HEK293 (cell line): ENCODE measurements at regions not wholly inside any gene's neighbourhood (a gene's known extent, or its start where the extent isn't known, plus 50 kb on each side); places are given as distances from the start of the nearest gene placed in this dataset.

Experiments used
- CTCF ChIA-PET: fragments of 350-600 bp; formaldehyde crosslinking; extraction: SDS; loops from one replicate; lab custom pipeline; 2021; ENCODE audit warnings: antibody characterized with exemption; lab: Yijun Ruan, JAX
- POLR2A ChIA-PET: fragments of 300-600 bp; formaldehyde crosslinking; extraction: SDS; loops from one replicate; lab custom pipeline; 2020; ENCODE audit warnings: antibody characterized with exemption, inconsistent platforms; lab: Yijun Ruan, JAX
- H3K27ac ChIP-seq: fragments of 200-500 bp; sonication (Bioruptor generic); 2 replicates; pipeline ENCODE4 v1.5.1; 2014; ENCODE audit warnings: low read depth, low read length, control low read depth, inconsistent platforms; ENCODE audit errors: extremely low read depth
- H3K36me3 ChIP-seq, 2 experiments: fragments of 200-500 bp in 1 of 2; sonication (Bioruptor generic) in 1 of 2; 1 replicate in 1 of 2; 2 replicates in 1 of 2; pipeline ENCODE4 v1.5.1; 2014 to 2017; ENCODE audit warnings: inconsistent platforms in 2 of 2, low read length in 2 of 2; ENCODE audit not compliant: control insufficient read depth in 2 of 2, insufficient read depth in 1 of 2
- H3K4me1 ChIP-seq: fragments of 200-500 bp; sonication (Bioruptor generic); 2 replicates; pipeline ENCODE4 v1.5.1; 2014; ENCODE audit warnings: mild to moderate bottlenecking, low read length, inconsistent platforms; ENCODE audit not compliant: control insufficient read depth, insufficient read depth
- H3K4me3 ChIP-seq: 2 replicates; pipeline ENCODE4 v1.5.1; 2011; ENCODE audit warnings: low read depth, mild to moderate bottlenecking, control low read depth, low read length, moderate library complexity
- H3K9me3 ChIP-seq: fragments of 200-500 bp; sonication (Bioruptor generic); 2 replicates; pipeline ENCODE4 v1.5.1; 2014; ENCODE audit warnings: low read depth, low read length, inconsistent platforms; ENCODE audit not compliant: control insufficient read depth, insufficient read depth
- EGR2 ChIP-seq: fragments of 450-650 bp; formaldehyde crosslinking; IDR thresholded peaks from 2 replicates; pipeline ENCODE4 v1.5.1; 2016; ENCODE audit warnings: low read depth, missing biosample characterization, missing genetic modification characterization
- GLI4 ChIP-seq: fragments of 450-650 bp; formaldehyde crosslinking; IDR thresholded peaks from 2 replicates; pipeline ENCODE4 v1.5.1; 2016; ENCODE audit warnings: missing biosample characterization, missing genetic modification characterization
- HOXA7 ChIP-seq: sonication (generic); formaldehyde crosslinking; IDR thresholded peaks from 2 replicates; pipeline ENCODE4 v1.8.1; 2022; ENCODE audit warnings: missing genetic modification reagents, borderline replicate concordance
- KLF9 ChIP-seq: fragments of 450-650 bp; formaldehyde crosslinking; IDR thresholded peaks from 2 replicates; pipeline ENCODE4 v1.5.1; 2016; ENCODE audit warnings: missing biosample characterization, missing genetic modification characterization, low read depth
- OVOL3 ChIP-seq: fragments of 450-650 bp; formaldehyde crosslinking; IDR thresholded peaks from 2 replicates; pipeline ENCODE4 v1.5.1; 2016; ENCODE audit warnings: missing biosample characterization, missing genetic modification characterization
- SP2 ChIP-seq: fragments of 450-650 bp; formaldehyde crosslinking; IDR thresholded peaks from 2 replicates; pipeline ENCODE4 v1.5.1; 2016; ENCODE audit warnings: missing biosample characterization, missing genetic modification characterization
- ZBTB20 ChIP-seq: fragments of 450-650 bp; formaldehyde crosslinking; IDR thresholded peaks from 2 replicates; pipeline ENCODE4 v1.5.1; 2016; ENCODE audit warnings: missing biosample characterization, missing genetic modification characterization
- ZBTB21 ChIP-seq: fragments of 450-650 bp; formaldehyde crosslinking; IDR thresholded peaks from 2 replicates; pipeline ENCODE4 v1.5.1; 2017; ENCODE audit warnings: missing biosample characterization, missing genetic modification characterization
- ZFHX2 ChIP-seq: fragments of 450-650 bp; formaldehyde crosslinking; conservative IDR thresholded peaks from 2 replicates; pipeline ENCODE4 v1.5.1; 2016; ENCODE audit warnings: missing biosample characterization, missing genetic modification characterization
- ZFP69B ChIP-seq: fragments of 450-650 bp; formaldehyde crosslinking; IDR thresholded peaks from 2 replicates; pipeline ENCODE4 v1.5.1; 2016; ENCODE audit warnings: missing biosample characterization, missing genetic modification characterization
- ZNF138 ChIP-seq: fragments of 450-650 bp; formaldehyde crosslinking; IDR thresholded peaks from 2 replicates; pipeline ENCODE4 v1.5.1; 2016; ENCODE audit warnings: missing biosample characterization, missing genetic modification characterization, borderline replicate concordance
- ZNF155 ChIP-seq: fragments of 450-650 bp; formaldehyde crosslinking; IDR thresholded peaks from 2 replicates; pipeline ENCODE4 v1.5.1; 2016; ENCODE audit warnings: missing biosample characterization, missing genetic modification characterization
- ZNF16 ChIP-seq: fragments of 450-650 bp; formaldehyde crosslinking; IDR thresholded peaks from 2 replicates; pipeline ENCODE4 v1.5.1; 2016; ENCODE audit warnings: low read depth, missing biosample characterization, missing genetic modification characterization
- ZNF202 ChIP-seq: fragments of 450-650 bp; formaldehyde crosslinking; IDR thresholded peaks from 2 replicates; pipeline ENCODE4 v1.5.1; 2016; ENCODE audit warnings: missing biosample characterization, missing genetic modification characterization, borderline replicate concordance
- ZNF416 ChIP-seq: fragments of 450-650 bp; formaldehyde crosslinking; IDR thresholded peaks from 2 replicates; pipeline ENCODE4 v1.5.1; 2016; ENCODE audit warnings: missing biosample characterization, missing genetic modification characterization
- ZNF473 ChIP-seq: fragments of 450-650 bp; formaldehyde crosslinking; IDR thresholded peaks from 2 replicates; pipeline ENCODE4 v1.5.1; 2017; ENCODE audit warnings: missing biosample characterization, missing genetic modification characterization
- ZNF501 ChIP-seq: fragments of 450-650 bp; formaldehyde crosslinking; IDR thresholded peaks from 2 replicates; pipeline ENCODE4 v1.5.1; 2016; ENCODE audit warnings: missing biosample characterization, missing genetic modification characterization
- ZNF548 ChIP-seq: fragments of 450-650 bp; formaldehyde crosslinking; IDR thresholded peaks from 2 replicates; pipeline ENCODE4 v1.5.1; 2016; ENCODE audit warnings: missing biosample characterization, missing genetic modification characterization
- ZNF585B ChIP-seq: fragments of 450-650 bp; formaldehyde crosslinking; IDR thresholded peaks from 2 replicates; pipeline ENCODE4 v1.5.1; 2016; ENCODE audit warnings: missing biosample characterization, missing genetic modification characterization
- ZNF621 ChIP-seq: fragments of 450-650 bp; formaldehyde crosslinking; IDR thresholded peaks from 2 replicates; pipeline ENCODE4 v1.5.1; 2017; ENCODE audit warnings: missing biosample characterization, missing genetic modification characterization
- ZNF701 ChIP-seq: fragments of 450-650 bp; formaldehyde crosslinking; IDR thresholded peaks from 2 replicates; pipeline ENCODE4 v1.5.1; 2016; ENCODE audit warnings: missing biosample characterization, missing genetic modification characterization
- ZNF776 ChIP-seq: fragments of 450-650 bp; formaldehyde crosslinking; IDR thresholded peaks from 2 replicates; pipeline ENCODE4 v1.5.0; 2017; ENCODE audit warnings: missing biosample characterization, missing genetic modification characterization, borderline replicate concordance
- TF ChIP-seq, protein P1 (sequence below): fragments of 450-650 bp; formaldehyde crosslinking; IDR thresholded peaks from 2 replicates; pipeline ENCODE4 v1.5.1; 2017; ENCODE audit warnings: missing biosample characterization, missing genetic modification characterization
- TF ChIP-seq, protein P2 (sequence below): sonication (generic); formaldehyde crosslinking; IDR thresholded peaks from 2 replicates; pipeline ENCODE4 v1.8.1; 2022; ENCODE audit warnings: mild to moderate bottlenecking, moderate library complexity, missing genetic modification reagents
- TF ChIP-seq, protein P3 (sequence below): fragments of 450-650 bp; IDR thresholded peaks from 2 replicates; pipeline ENCODE4 v1.5.1; 2018; ENCODE audit warnings: missing biosample characterization, missing genetic modification characterization

DNA sequence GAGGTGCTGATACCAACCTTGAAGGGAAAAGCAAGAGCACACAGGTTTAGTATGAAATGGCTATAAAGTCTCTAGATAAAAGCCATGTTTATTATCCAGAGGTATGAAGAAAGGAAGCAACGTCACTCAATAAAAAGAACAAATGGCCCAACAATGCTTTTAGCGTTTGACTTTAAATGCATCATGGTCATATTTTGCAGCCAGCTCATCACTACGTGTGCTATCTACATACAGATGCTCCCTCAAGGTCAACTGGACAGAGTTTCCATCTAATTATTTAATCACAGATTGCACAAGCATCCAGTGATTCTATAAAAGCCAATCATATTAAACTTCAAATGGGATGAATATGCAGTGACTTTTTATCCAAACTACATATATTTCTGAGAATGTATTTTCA is 127.6 kb upstream of the SYNDIG1 start (continued):
- TF ChIP-seq HOXA7: no peak

DNA sequence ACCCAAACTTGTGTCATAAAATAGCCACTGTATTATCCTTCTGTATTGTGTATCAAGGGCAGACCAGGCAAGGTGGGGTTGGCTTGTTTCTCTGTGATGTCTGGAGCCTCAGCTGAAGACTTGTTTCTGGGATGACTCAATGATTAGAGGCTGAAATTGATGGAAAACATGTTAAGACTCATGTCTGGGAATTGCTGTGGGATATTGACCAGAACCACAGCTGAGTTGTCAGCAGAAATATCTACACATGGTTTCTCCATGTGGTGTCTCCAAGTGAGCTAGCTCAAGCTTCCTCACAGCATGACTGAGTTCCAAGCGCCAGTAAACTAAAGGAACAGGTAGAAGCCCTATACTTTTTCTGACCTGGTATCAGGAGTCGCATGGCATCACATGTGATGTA is 128.5 kb upstream of the SYNDIG1 start:
- no peaks in the 10 kb centered on the region for H3K4me1 ChIP-seq
- no peak overlapping the region for H3K4me3 ChIP-seq
- no peaks in the 10 kb centered on the region for H3K36me3 ChIP-seq
- TF ChIP-seq KLF9 (tag by site-specific recombination) (no peak), OVOL3 (tag by site-specific recombination) (no peak), SP2 (tag by site-specific recombination) (no peak), ZNF16 (no peak), ZNF548 (tag by site-specific recombination) (no peak), ZNF473 (tag by site-specific recombination) (no peak), ZNF155 (no peak), GLI4 (no peak)
- TF ChIP-seq, protein P1, sequence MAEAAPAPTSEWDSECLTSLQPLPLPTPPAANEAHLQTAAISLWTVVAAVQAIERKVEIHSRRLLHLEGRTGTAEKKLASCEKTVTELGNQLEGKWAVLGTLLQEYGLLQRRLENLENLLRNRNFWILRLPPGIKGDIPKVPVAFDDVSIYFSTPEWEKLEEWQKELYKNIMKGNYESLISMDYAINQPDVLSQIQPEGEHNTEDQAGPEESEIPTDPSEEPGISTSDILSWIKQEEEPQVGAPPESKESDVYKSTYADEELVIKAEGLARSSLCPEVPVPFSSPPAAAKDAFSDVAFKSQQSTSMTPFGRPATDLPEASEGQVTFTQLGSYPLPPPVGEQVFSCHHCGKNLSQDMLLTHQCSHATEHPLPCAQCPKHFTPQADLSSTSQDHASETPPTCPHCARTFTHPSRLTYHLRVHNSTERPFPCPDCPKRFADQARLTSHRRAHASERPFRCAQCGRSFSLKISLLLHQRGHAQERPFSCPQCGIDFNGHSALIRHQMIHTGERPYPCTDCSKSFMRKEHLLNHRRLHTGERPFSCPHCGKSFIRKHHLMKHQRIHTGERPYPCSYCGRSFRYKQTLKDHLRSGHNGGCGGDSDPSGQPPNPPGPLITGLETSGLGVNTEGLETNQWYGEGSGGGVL (tag by site-specific recombination): no peak
- TF ChIP-seq, protein P2, sequence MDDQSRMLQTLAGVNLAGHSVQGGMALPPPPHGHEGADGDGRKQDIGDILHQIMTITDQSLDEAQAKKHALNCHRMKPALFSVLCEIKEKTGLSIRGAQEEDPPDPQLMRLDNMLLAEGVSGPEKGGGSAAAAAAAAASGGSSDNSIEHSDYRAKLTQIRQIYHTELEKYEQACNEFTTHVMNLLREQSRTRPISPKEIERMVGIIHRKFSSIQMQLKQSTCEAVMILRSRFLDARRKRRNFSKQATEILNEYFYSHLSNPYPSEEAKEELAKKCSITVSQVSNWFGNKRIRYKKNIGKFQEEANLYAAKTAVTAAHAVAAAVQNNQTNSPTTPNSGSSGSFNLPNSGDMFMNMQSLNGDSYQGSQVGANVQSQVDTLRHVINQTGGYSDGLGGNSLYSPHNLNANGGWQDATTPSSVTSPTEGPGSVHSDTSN (CRISPR knock-in tag): no peak
- H3K27ac ChIP-seq: no peak overlapping the region
- ChIA-PET CTCF (no interaction called here), POLR2A (no interaction called here)
- H3K9me3 ChIP-seq: no peaks in the 10 kb centered on the region

DNA sequence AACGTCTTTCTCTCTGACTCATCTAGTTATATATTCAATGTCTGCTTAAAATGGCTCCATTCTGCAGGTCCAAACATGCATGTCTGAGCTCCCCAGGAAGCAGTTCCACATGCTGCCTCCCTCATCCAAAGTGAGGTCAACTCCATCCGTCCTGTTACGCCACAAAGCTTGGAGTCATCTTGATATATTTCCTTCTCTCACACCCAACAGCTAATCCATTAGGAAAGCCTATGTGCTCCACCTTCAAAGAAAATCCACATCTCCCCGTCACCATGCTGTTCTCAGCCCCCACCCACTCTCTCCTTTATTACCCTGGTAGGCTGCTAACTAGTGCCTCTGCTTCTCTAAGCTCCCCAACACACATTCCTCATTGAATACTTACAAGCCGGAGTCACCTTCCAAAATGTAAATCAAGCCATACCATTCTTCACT is 130.2 kb upstream of the SYNDIG1 start:
- Histone ChIP-seq H3K4me1 (no peaks in the 10 kb centered on the region), H3K27ac (no peak overlapping the region), H3K4me3 (no peak overlapping the region), H3K9me3 (no peaks in the 10 kb centered on the region), H3K36me3 (no peaks in the 10 kb centered on the region)
- TF ChIP-seq, protein P3, sequence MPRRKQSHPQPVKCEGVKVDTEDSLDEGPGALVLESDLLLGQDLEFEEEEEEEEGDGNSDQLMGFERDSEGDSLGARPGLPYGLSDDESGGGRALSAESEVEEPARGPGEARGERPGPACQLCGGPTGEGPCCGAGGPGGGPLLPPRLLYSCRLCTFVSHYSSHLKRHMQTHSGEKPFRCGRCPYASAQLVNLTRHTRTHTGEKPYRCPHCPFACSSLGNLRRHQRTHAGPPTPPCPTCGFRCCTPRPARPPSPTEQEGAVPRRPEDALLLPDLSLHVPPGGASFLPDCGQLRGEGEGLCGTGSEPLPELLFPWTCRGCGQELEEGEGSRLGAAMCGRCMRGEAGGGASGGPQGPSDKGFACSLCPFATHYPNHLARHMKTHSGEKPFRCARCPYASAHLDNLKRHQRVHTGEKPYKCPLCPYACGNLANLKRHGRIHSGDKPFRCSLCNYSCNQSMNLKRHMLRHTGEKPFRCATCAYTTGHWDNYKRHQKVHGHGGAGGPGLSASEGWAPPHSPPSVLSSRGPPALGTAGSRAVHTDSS (tag by site-specific recombination): no peak
- TF ChIP-seq ZNF138 (tag by site-specific recombination): no peak
- TF ChIP-seq ZNF776 (tag by site-specific recombination): no peak
- TF ChIP-seq ZNF585B: no peak
- TF ChIP-seq ZNF501: no peak
- no peak for TF ChIP-seq ZNF621 (tag by site-specific recombination)
- no peak for TF ChIP-seq ZBTB20 (tag by site-specific recombination)
- no peak for TF ChIP-seq ZFP69B
- no peak for TF ChIP-seq ZNF416 (tag by site-specific recombination)
- TF ChIP-seq ZNF473 (tag by site-specific recombination): no peak
- TF ChIP-seq ZNF202: no peak
- peak; percentile 28 for TF ChIP-seq ZFHX2 (tag by site-specific recombination)
- 0 out of 2 replicates have a peak, but pooled peaks have one; percentile 13 for TF ChIP-seq EGR2
- no peak for TF ChIP-seq ZNF701
- no peak for TF ChIP-seq ZBTB21 (tag by site-specific recombination)
- no peak for TF ChIP-seq SP2 (tag by site-specific recombination)
- CTCF ChIA-PET: no interaction called here
- POLR2A ChIA-PET: no interaction called here
